ENCODE measurements at regions not wholly inside any gene's neighbourhood (a gene's known extent, or its start where the extent isn't known, plus 50 kb on each side); places are given as distances from the start of the nearest gene placed in this dataset.

- no peak for DNase-seq (ENCODE audit: low read depth in 2 of 2)
These were observed 130.1 kb upstream of the DKK2 start for GRCh38 chr4:107166181-107166580.

- no peak for DNase-seq (ENCODE audit: low read depth in 2 of 2)
These were observed 128.9 kb upstream of the DKK2 start for GRCh38 chr4:107164962-107165475.

- DNase-seq (ENCODE audit: low read depth in 2 of 2), result no peak
These were observed 120.3 kb upstream of the DKK2 start for GRCh38 chr4:107156443-107156842.

- no peak for DNase-seq (ENCODE audit: low read depth in 2 of 2)
These were observed 119.3 kb upstream of the DKK2 start for GRCh38 chr4:107155366-107155765.

- DNase-seq (ENCODE audit: low read depth in 2 of 2), result no peak
These were observed 117.8 kb upstream of the DKK2 start for GRCh38 chr4:107153956-107154355.

GRCh38 chr4:107153228-107153627 lies 117.1 kb upstream of the DKK2 start:
- DNase-seq (ENCODE audit: low read depth in 2 of 2), result no peak

GRCh38 chr4:107151173-107151572 lies 115.1 kb upstream of the DKK2 start:
- no peak for DNase-seq (ENCODE audit: low read depth in 2 of 2)

GRCh38 chr4:107148904-107149303 lies 112.8 kb upstream of the DKK2 start:
- no peak for DNase-seq (ENCODE audit: low read depth in 2 of 2)

GRCh38 chr4:107147873-107148272 lies 111.8 kb upstream of the DKK2 start:
- DNase-seq (ENCODE audit: low read depth in 2 of 2), result no peak

- no peak for DNase-seq (ENCODE audit: low read depth in 2 of 2)
These were observed 102.3 kb upstream of the DKK2 start for GRCh38 chr4:107138433-107138832.

GRCh38 chr4:107133965-107134653 lies 98.0 kb upstream of the DKK2 start:
- no peak for DNase-seq (ENCODE audit: low read depth in 2 of 2)

- peak in 1 of 2 experiments; percentile 12 for DNase-seq (ENCODE audit: low read depth in 2 of 2)
These were observed 95.2 kb upstream of the DKK2 start for GRCh38 chr4:107131295-107131694.

GRCh38 chr4:107130157-107130556 lies 94.0 kb upstream of the DKK2 start:
- no peak for DNase-seq (ENCODE audit: low read depth in 2 of 2)

GRCh38 chr4:107129611-107130010 lies 93.5 kb upstream of the DKK2 start:
- DNase-seq (ENCODE audit: low read depth in 2 of 2), result no peak

- peak; percentile 13 to 22 for DNase-seq (ENCODE audit: low read depth in 2 of 2)
These were observed 93.0 kb upstream of the DKK2 start for GRCh38 chr4:107129076-107129475.

- no peak for DNase-seq (ENCODE audit: low read depth in 2 of 2)
These were observed 92.0 kb upstream of the DKK2 start for GRCh38 chr4:107128116-107128515.

GRCh38 chr4:107125496-107125895 lies 89.4 kb upstream of the DKK2 start:
- peak in 1 of 2 experiments; percentile 12 for DNase-seq (ENCODE audit: low read depth in 2 of 2)

- DNase-seq (ENCODE audit: low read depth in 2 of 2), result no peak
These were observed 86.6 kb upstream of the DKK2 start for GRCh38 chr4:107122736-107123135.

GRCh38 chr4:107120661-107121060 lies 84.5 kb upstream of the DKK2 start:
- DNase-seq (ENCODE audit: low read depth in 2 of 2), result no peak

- DNase-seq (ENCODE audit: low read depth in 2 of 2), result no peak
These were observed 81.6 kb upstream of the DKK2 start for GRCh38 chr4:107117726-107118125.

GRCh38 chr4:107115185-107115847 lies 79.2 kb upstream of the DKK2 start:
- DNase-seq (ENCODE audit: low read depth in 2 of 2), result peak; percentile 32 to 34

GRCh38 chr4:107114059-107114458 lies 77.9 kb upstream of the DKK2 start:
- DNase-seq (ENCODE audit: low read depth in 2 of 2), result no peak

GRCh38 chr4:107098401-107098800 lies 62.3 kb upstream of the DKK2 start:
- no peak for DNase-seq (ENCODE audit: low read depth in 2 of 2)

All from fibroblast of skin of left quadriceps (primary cell).